Effector memory CD8-positive, alpha-beta T cell (primary cell): ENCODE measurements at regions not wholly inside any gene's neighbourhood (a gene's known extent, or its start where the extent isn't known, plus 50 kb on each side); places are given as distances from the start of the nearest gene placed in this dataset.
"Not testable (repeated sequence)": the region's sequence is repeated elsewhere in the genome, so short reads cannot be mapped to it uniquely, and the experiment has no call there.

Experiments used
- ATAC-seq: fragments of 150-1000 bp; cut with Tn5 transposase; replicated peaks from 2 replicates; pipeline ENCODE4 v1.10.0; 2021; ENCODE audit warnings: mild to moderate bottlenecking, moderate library complexity
- DNase-seq, 3 experiments: peaks; one replicate each; pipeline ENCODE4 v3.0.0; 2021
- H3K27ac Mint-ChIP-seq, 2 donors: one replicate each; pipeline ENCODE4 v1.8.0; 2022; ENCODE audit warnings: mild to moderate bottlenecking in 2 of 2, mixed read lengths in 2 of 2, moderate library complexity in 2 of 2
- H3K27me3 Mint-ChIP-seq, 2 donors: one replicate each; pipeline ENCODE4 v1.8.0; 2022; ENCODE audit warnings: mixed read lengths in 2 of 2
- H3K36me3 Mint-ChIP-seq: one replicate; pipeline ENCODE4 v1.8.0; 2022; ENCODE audit warnings: mild to moderate bottlenecking, moderate library complexity, mixed read lengths; ENCODE audit not compliant: insufficient read depth
- H3K4me1 Mint-ChIP-seq, 2 donors: one replicate each; pipeline ENCODE4 v1.8.0; 2022; ENCODE audit warnings: low read depth in 2 of 2, mixed read lengths in 2 of 2
- H3K4me3 Mint-ChIP-seq, 2 donors: one replicate each; pipeline ENCODE4 v1.8.0; 2022; ENCODE audit warnings: mild to moderate bottlenecking in 2 of 2, mixed read lengths in 2 of 2, moderate library complexity in 2 of 2
- H3K9me3 Mint-ChIP-seq, 2 donors: one replicate each; pipeline ENCODE4 v1.8.0; 2022; ENCODE audit warnings: mixed read lengths in 2 of 2

- H3K27me3 Mint-ChIP-seq: peaks cover 3 to 10% of the 10 kb centered on the region in 2 donors
- not testable (repeated sequence) for H3K9me3 Mint-ChIP-seq, DNase-seq, H3K4me3 Mint-ChIP-seq, H3K4me1 Mint-ChIP-seq, H3K36me3 Mint-ChIP-seq, H3K27ac Mint-ChIP-seq, ATAC-seq
These were observed 254.9 kb upstream of the CNR1 start for GRCh38 chr6:88420967-88421488.

GRCh38 chr6:88418921-88419810 lies 253.0 kb upstream of the CNR1 start:
- not testable (repeated sequence) for DNase-seq, H3K4me3 Mint-ChIP-seq, H3K4me1 Mint-ChIP-seq, ATAC-seq, H3K27me3 Mint-ChIP-seq, H3K27ac Mint-ChIP-seq, H3K36me3 Mint-ChIP-seq, H3K9me3 Mint-ChIP-seq

GRCh38 chr6:88417361-88417760 lies 251.2 kb upstream of the CNR1 start:
- not testable (repeated sequence) for H3K4me3 Mint-ChIP-seq, H3K9me3 Mint-ChIP-seq, H3K27ac Mint-ChIP-seq, H3K27me3 Mint-ChIP-seq, H3K4me1 Mint-ChIP-seq, DNase-seq, H3K36me3 Mint-ChIP-seq, ATAC-seq

- no peak for ATAC-seq
- H3K27me3 Mint-ChIP-seq: peaks cover 0 to 9% of the 10 kb centered on the region in 2 donors
- DNase-seq: no peak
- H3K27ac Mint-ChIP-seq: no peak overlapping the region
- peaks cover 0 to 2% of the 10 kb centered on the region in 2 donors for H3K9me3 Mint-ChIP-seq
- no peaks in the 10 kb centered on the region for H3K36me3 Mint-ChIP-seq
- no peak overlapping the region for H3K4me3 Mint-ChIP-seq
- H3K4me1 Mint-ChIP-seq: no peaks in the 10 kb centered on the region
These were observed 247.3 kb upstream of the CNR1 start for GRCh38 chr6:88413459-88413858.

GRCh38 chr6:88408355-88408754 lies 242.2 kb upstream of the CNR1 start:
- H3K4me1 Mint-ChIP-seq, H3K4me3 Mint-ChIP-seq, DNase-seq, H3K27ac Mint-ChIP-seq, H3K36me3 Mint-ChIP-seq, ATAC-seq, H3K9me3 Mint-ChIP-seq: not testable (repeated sequence)
- peaks cover 7 to 19% of the 10 kb centered on the region in 2 donors for H3K27me3 Mint-ChIP-seq

DNA sequence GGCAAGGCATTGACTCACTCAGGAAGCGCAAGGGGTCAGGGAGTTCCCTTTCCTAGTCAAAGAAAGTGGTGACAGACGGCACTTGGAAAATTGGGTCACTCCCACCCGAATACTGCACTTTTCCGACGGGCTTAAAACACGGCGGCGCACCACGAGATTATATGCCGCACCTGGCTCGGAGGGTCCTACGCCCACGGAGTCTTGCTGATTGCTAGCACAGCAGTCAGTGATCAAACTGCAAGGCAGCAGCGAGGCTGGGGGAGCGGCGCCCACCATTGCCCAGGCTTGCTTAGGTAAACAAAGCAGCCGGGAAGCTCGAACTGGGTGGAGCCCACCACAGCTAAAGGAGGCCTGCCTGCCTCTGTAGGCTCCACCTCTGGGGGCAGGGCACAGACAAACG lies 240.5 kb upstream of the CNR1 start:
- not testable (repeated sequence) for H3K36me3 Mint-ChIP-seq, H3K4me3 Mint-ChIP-seq, H3K9me3 Mint-ChIP-seq, ATAC-seq, DNase-seq, H3K4me1 Mint-ChIP-seq, H3K27ac Mint-ChIP-seq
- peaks cover 7 to 23% of the 10 kb centered on the region in 2 donors for H3K27me3 Mint-ChIP-seq

- H3K4me3 Mint-ChIP-seq: no peak overlapping the region
- H3K27me3 Mint-ChIP-seq: peaks cover 7 to 23% of the 10 kb centered on the region in 2 donors
- no peak for DNase-seq
- H3K36me3 Mint-ChIP-seq: no peaks in the 10 kb centered on the region
- no peak for ATAC-seq
- no peak overlapping the region for H3K27ac Mint-ChIP-seq
- no peaks in the 10 kb centered on the region for H3K9me3 Mint-ChIP-seq
- H3K4me1 Mint-ChIP-seq: no peaks in the 10 kb centered on the region
These were observed 237.3 kb upstream of the CNR1 start for GRCh38 chr6:88403486-88403885.

- Mint-ChIP-seq H3K4me1 (no peaks in the 10 kb centered on the region), H3K36me3 (no peaks in the 10 kb centered on the region), H3K9me3 (no peaks in the 10 kb centered on the region), H3K27me3 (peaks cover 7 to 17% of the 10 kb centered on the region in 2 donors), H3K4me3 (no peak overlapping the region), H3K27ac (no peak overlapping the region)
- DNase-seq (no peak), ATAC-seq (no peak)
These were observed 236.8 kb upstream of the CNR1 start for GRCh38 chr6:88402909-88403308.

- not testable (repeated sequence) for H3K4me1 Mint-ChIP-seq, H3K4me3 Mint-ChIP-seq, H3K36me3 Mint-ChIP-seq, DNase-seq, ATAC-seq, H3K27ac Mint-ChIP-seq
- Mint-ChIP-seq H3K27me3 (peaks cover 12 to 19% of the 10 kb centered on the region in 2 donors), H3K9me3 (peaks cover 3 to 11% of the 10 kb centered on the region in 2 donors)
These were observed 224.9 kb upstream of the CNR1 start for GRCh38 chr6:88390998-88391397.

DNA sequence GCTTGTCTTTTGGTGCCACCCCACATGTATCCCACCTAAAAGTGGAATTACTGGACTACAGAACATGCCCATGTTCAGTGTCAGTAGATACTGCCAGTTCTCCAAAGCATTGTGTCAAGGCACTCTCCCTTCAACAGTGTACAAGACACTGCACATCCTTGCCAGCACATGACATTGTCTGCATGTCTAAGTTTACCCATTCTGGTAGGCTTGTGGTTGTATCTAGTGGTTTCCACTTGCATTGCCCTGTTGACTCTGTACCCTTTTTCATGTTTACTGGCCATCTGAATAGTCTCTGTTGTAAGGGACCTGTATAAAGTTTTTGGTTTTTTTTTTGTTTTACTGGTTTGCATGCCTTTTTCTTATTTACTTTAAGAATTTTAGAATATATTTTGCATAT lies 222.4 kb upstream of the CNR1 start:
- DNase-seq: no peak
- H3K9me3 Mint-ChIP-seq: peaks cover 1 to 11% of the 10 kb centered on the region in 2 donors
- H3K36me3 Mint-ChIP-seq: no peaks in the 10 kb centered on the region
- H3K4me3 Mint-ChIP-seq: no peak overlapping the region
- no peak for ATAC-seq
- H3K27ac Mint-ChIP-seq: no peak overlapping the region
- H3K27me3 Mint-ChIP-seq: peaks cover 17 to 19% of the 10 kb centered on the region in 2 donors
- no peaks in the 10 kb centered on the region for H3K4me1 Mint-ChIP-seq

DNA sequence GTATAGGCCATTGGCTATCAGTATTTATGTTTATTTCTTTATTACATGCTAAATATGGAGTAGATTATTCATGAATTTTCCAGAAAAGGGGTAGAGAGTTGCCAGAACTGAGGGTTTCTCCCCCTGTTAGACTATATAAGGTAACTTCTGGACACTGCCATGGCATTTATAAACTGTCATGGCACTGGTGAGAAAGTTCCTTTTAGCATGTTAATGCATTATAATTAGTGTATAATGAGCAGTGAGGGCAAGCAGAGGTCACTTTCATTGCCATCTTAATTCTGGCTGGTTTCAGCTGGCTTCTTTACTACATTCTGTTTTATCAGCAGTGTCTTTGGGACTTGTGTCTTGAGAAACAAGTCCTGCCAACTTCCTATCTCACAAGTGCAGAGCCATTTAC lies 220.0 kb upstream of the CNR1 start:
- no peak for ATAC-seq
- Mint-ChIP-seq H3K36me3 (no peaks in the 10 kb centered on the region), H3K4me1 (no peaks in the 10 kb centered on the region), H3K9me3 (peaks cover 0 to under 1% of the 10 kb centered on the region in 2 donors), H3K27me3 (peaks cover 17 to 18% of the 10 kb centered on the region in 2 donors), H3K27ac (no peak overlapping the region), H3K4me3 (no peak overlapping the region)
- DNase-seq: no peak

DNA sequence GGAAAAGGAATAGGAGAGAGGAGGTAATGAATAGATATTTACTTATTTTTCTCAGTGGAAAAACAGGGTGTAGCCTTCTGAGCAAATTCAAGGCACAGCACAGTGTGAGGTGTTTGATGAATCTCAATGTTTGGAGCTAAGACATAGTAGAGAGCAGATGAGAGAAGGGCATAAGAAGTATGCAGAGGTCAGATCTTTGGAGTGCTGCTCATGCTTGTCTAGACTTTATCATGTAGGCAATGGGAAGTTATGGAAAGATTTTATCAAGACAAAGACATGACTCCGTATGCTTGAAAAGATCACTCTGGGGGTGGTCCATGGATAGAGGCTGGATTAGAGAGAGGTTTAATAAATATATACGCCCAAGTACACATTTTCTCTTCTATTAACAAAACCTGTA lies 217.0 kb upstream of the CNR1 start:
- Mint-ChIP-seq H3K27ac (no peak overlapping the region), H3K36me3 (no peaks in the 10 kb centered on the region), H3K4me1 (no peaks in the 10 kb centered on the region), H3K4me3 (no peak overlapping the region), H3K9me3 (no peaks in the 10 kb centered on the region), H3K27me3 (peaks cover 11 to 19% of the 10 kb centered on the region in 2 donors)
- DNase-seq: no peak
- ATAC-seq: no peak

DNA sequence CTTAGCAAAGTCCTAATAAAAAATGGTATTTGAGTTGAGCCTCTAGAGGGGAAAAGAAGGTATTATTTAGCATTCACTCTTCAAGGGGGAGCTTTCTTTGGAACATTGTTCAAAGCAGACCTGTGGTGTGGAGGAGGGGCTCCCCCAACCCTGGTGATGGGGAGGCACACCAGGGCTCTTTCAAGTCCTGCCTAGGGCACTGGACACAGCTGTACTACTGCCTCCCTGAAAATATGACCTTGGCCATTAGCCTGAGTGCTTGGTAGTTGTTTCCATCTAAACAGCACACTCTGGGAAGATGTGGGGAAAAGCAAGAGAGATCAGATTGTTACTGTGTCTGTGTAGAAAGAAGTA lies 215.1 kb upstream of the CNR1 start:
- Mint-ChIP-seq H3K27ac (no peak overlapping the region), H3K36me3 (no peaks in the 10 kb centered on the region), H3K27me3 (peaks cover 11 to 26% of the 10 kb centered on the region in 2 donors), H3K4me3 (no peak overlapping the region), H3K9me3 (no peaks in the 10 kb centered on the region), H3K4me1 (no peaks in the 10 kb centered on the region)
- no peak for ATAC-seq
- no peak for DNase-seq

DNA sequence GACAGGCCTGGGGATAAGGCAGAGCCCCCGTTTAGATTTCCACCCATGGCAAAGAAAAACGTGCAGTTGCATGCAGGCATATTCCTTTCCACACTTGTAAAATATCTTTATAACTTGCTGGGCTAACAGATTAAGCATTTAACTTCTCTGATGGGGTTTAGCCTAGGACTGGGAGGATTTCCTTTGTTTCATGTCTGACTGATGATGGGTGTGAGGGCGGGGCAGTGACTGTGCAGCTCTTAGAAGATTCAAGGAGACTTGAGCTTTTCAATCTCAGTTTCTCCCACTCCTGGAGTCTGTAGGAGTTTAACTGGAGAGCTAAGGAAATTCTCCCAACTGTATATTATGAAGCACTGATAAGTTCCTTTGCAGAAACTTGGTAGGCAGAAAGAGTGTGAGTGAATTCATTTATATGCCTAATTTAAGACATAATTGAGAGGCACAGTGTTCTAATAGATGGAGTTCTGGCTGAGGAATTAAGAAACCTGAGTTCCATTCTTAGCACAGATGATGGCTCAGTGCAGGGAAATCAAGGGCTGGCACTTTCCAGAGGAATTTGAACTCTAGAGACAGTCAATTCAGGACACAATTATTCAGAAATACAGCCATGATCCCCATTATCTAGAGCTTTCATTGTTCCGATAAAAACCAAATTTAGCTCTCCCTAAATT lies 214.6 kb upstream of the CNR1 start:
- Mint-ChIP-seq H3K4me1 (no peaks in the 10 kb centered on the region), H3K4me3 (no peak overlapping the region), H3K36me3 (no peaks in the 10 kb centered on the region), H3K27ac (no peak overlapping the region), H3K27me3 (peaks cover 11 to 26% of the 10 kb centered on the region in 2 donors), H3K9me3 (no peaks in the 10 kb centered on the region)
- ATAC-seq: no peak
- DNase-seq: no peak
